SK-N-SH (cell line): ENCODE measurements at regions not wholly inside any gene's neighbourhood (a gene's known extent, or its start where the extent isn't known, plus 50 kb on each side); places are given as distances from the start of the nearest gene placed in this dataset.

Experiments used
- CTCF ChIA-PET: fragments of 300-600, 350-600 bp; formaldehyde crosslinking; extraction: SDS; loops from one replicate; lab custom pipeline; 2021; lab: Yijun Ruan, JAX
- POLR2A ChIA-PET: fragments of 350-600 bp; sonication (Branson Sonifier 250); formaldehyde crosslinking; extraction: SDS; loops from one replicate; lab custom pipeline; 2020; ENCODE audit warnings: antibody characterized with exemption, inconsistent platforms; lab: Yijun Ruan, JAX
- DNase-seq: peaks from one replicate; pipeline ENCODE4 v3.0.0; 2012
- H2AFZ ChIP-seq: fragments of 200-600 bp; sonication (generic); 2 replicates; pipeline ENCODE4 v1.8.1; 2016; ENCODE audit warnings: antibody characterized with exemption, mild to moderate bottlenecking, low read depth
- H3F3A ChIP-seq: fragments of 200-600 bp; sonication (generic); replicated peaks from 2 replicates; pipeline ENCODE3; 2016; ENCODE audit warnings: antibody characterized with exemption, mild to moderate bottlenecking; ENCODE audit not compliant: insufficient read depth
- H3K27ac ChIP-seq, 2 experiments: fragments of 200-500 bp in 1 of 2; fragments of 200-600 bp in 1 of 2; sonication (Bioruptor generic) in 1 of 2; sonication (generic), shearing (Covaris generic) in 1 of 2; 2 replicates each; pipeline versions ENCODE4 v1.5.1 to v1.6.1; 2014 to 2016; ENCODE audit warnings: low read depth in 2 of 2, inconsistent platforms in 1 of 2, low read length in 1 of 2, mild to moderate bottlenecking in 1 of 2, mixed read lengths in 1 of 2
- H3K27me3 ChIP-seq: fragments of 200-600 bp; sonication (generic), shearing (Covaris generic); 2 replicates; pipeline ENCODE4 v1.6.1; 2016; ENCODE audit warnings: mixed run types; ENCODE audit not compliant: insufficient read depth
- H3K36me3 ChIP-seq, 2 experiments: fragments of 200-500 bp in 1 of 2; fragments of 200-600 bp in 1 of 2; sonication (Bioruptor generic) in 1 of 2; sonication (generic) in 1 of 2; replicated peaks in 1 of 2; 2 replicates each; pipeline versions ENCODE3 to v1.5.1; 2014 to 2016; ENCODE audit warnings: low read length in 1 of 2, mild to moderate bottlenecking in 1 of 2; ENCODE audit not compliant: insufficient read depth in 2 of 2, control insufficient read depth in 1 of 2
- H3K4me1 ChIP-seq, 2 experiments: fragments of 200-500 bp in 1 of 2; fragments of 200-600 bp in 1 of 2; sonication (Bioruptor generic) in 1 of 2; sonication (generic), shearing (Covaris generic) in 1 of 2; 2 replicates each; pipeline versions ENCODE4 v1.5.1 to v1.6.1; 2014 to 2016; ENCODE audit warnings: low read depth in 1 of 2, low read length in 1 of 2, mixed run types in 1 of 2; ENCODE audit not compliant: insufficient read depth in 2 of 2, control insufficient read depth in 1 of 2
- H3K4me2 ChIP-seq: fragments of 200-600 bp; sonication (generic), shearing (Covaris generic); 2 replicates; pipeline ENCODE4 v1.6.1; 2017; ENCODE audit warnings: mixed run types
- H3K4me3 ChIP-seq, 2 experiments: fragments of 200-500 bp in 1 of 2; fragments of 200-600 bp in 1 of 2; sonication (Bioruptor generic) in 1 of 2; sonication (generic), shearing (Covaris generic) in 1 of 2; 2 replicates each; pipeline versions ENCODE4 v1.5.1 to v1.8.1; 2014 to 2016; ENCODE audit warnings: low read depth in 2 of 2, inconsistent platforms in 1 of 2, low read length in 1 of 2, mild to moderate bottlenecking in 1 of 2, mixed read lengths in 1 of 2, moderate library complexity in 1 of 2
- H3K79me2 ChIP-seq: fragments of 200-600 bp; sonication (generic); 2 replicates; pipeline ENCODE4 v1.8.1; 2017; ENCODE audit warnings: mild to moderate bottlenecking; ENCODE audit not compliant: insufficient read depth
- H3K9ac ChIP-seq: fragments of 200-600 bp; sonication (generic); 2 replicates; pipeline ENCODE4 v1.6.1; 2017; ENCODE audit warnings: mixed run types
- H3K9me2 ChIP-seq: fragments of 200-600 bp; sonication (generic); 2 replicates; pipeline ENCODE4 v1.6.1; 2017; ENCODE audit warnings: mixed run types
- H3K9me3 ChIP-seq: fragments of 200-600 bp; sonication (generic); 2 replicates; pipeline ENCODE4 v1.6.1; 2017; ENCODE audit warnings: mixed run types, mild to moderate bottlenecking, moderate library complexity
- H4K20me1 ChIP-seq: fragments of 200-600 bp; sonication (generic); 2 replicates; pipeline ENCODE4 v1.6.1; 2017; ENCODE audit warnings: mild to moderate bottlenecking, mixed run types; ENCODE audit not compliant: insufficient read depth
- CTCF ChIP-seq: fragments of 200-600 bp; sonication (generic); IDR thresholded peaks from 2 replicates; pipeline ENCODE4 v1.6.1; 2017; ENCODE audit warnings: antibody characterized with exemption, mild to moderate bottlenecking, moderate library complexity
- ELF1 ChIP-seq: IDR thresholded peaks from 2 replicates; pipeline ENCODE4 v1.4.0; 2012
- FOXJ3 ChIP-seq: sonication (generic); formaldehyde crosslinking; IDR thresholded peaks from 2 replicates; pipeline ENCODE4 v1.5.1; 2020; ENCODE audit warnings: mild to moderate bottlenecking, missing genetic modification reagents
- FOXM1 ChIP-seq: IDR thresholded peaks from 2 replicates; pipeline ENCODE4 v1.4.0; 2012; ENCODE audit warnings: low read depth, mild to moderate bottlenecking
- GABPA ChIP-seq: IDR thresholded peaks from 2 replicates; pipeline ENCODE4 v1.4.0; 2012; ENCODE audit warnings: low read depth, mild to moderate bottlenecking
- GATA2 ChIP-seq: sonication (generic); formaldehyde crosslinking; IDR thresholded peaks from 2 replicates; pipeline ENCODE4 v1.5.0; 2020; ENCODE audit warnings: mild to moderate bottlenecking, missing genetic modification reagents
- MEF2A ChIP-seq: IDR thresholded peaks from 2 replicates; pipeline ENCODE4 v1.4.0; 2012; ENCODE audit warnings: low read depth, borderline replicate concordance
- NFIC ChIP-seq: IDR thresholded peaks from 2 replicates; pipeline ENCODE4 v1.4.0; 2012; ENCODE audit warnings: borderline replicate concordance
- RCOR1 ChIP-seq: fragments of 150-350 bp; IDR thresholded peaks from 2 replicates; pipeline ENCODE4 v1.6.1; 2017; ENCODE audit warnings: antibody characterized with exemption, low read length
- RXRA ChIP-seq: IDR thresholded peaks from 2 replicates; pipeline ENCODE4 v1.4.0; 2012; ENCODE audit warnings: low read depth, mild to moderate bottlenecking, borderline replicate concordance
- SMC3 ChIP-seq: IDR thresholded peaks from 2 replicates; pipeline ENCODE4 v1.6.1; 2012; ENCODE audit warnings: low read depth, low read length, improper control_type of control experiment
- TAF1 ChIP-seq: IDR thresholded peaks from 2 replicates; pipeline ENCODE4 v1.6.1; 2012; ENCODE audit warnings: low read depth, mild to moderate bottlenecking, low read length, moderate library complexity, borderline replicate concordance
- USF1 ChIP-seq: IDR thresholded peaks from 2 replicates; pipeline ENCODE4 v1.4.0; 2012; ENCODE audit warnings: low read depth, borderline replicate concordance
- YY1 ChIP-seq: IDR thresholded peaks from 2 replicates; pipeline ENCODE4 v1.4.0; 2012; ENCODE audit warnings: low read depth, mild to moderate bottlenecking
- WGBS: methylation state at CpG from one replicate; pipeline ENCODE4 v1.1.6; 2017; ENCODE audit warnings: low lambda C conversion rate; 5-methylcytosine and 5-hydroxymethylcytosine counted together
- TF ChIP-seq, protein P1 (sequence below): IDR thresholded peaks from 2 replicates; pipeline ENCODE4; 2012
- TF ChIP-seq, protein P2 (sequence below): fragments of 150-350 bp; IDR thresholded peaks from 2 replicates; pipeline ENCODE4 v1.6.1; 2017; ENCODE audit warnings: antibody characterized with exemption, low read length, low read depth, borderline replicate concordance

DNA sequence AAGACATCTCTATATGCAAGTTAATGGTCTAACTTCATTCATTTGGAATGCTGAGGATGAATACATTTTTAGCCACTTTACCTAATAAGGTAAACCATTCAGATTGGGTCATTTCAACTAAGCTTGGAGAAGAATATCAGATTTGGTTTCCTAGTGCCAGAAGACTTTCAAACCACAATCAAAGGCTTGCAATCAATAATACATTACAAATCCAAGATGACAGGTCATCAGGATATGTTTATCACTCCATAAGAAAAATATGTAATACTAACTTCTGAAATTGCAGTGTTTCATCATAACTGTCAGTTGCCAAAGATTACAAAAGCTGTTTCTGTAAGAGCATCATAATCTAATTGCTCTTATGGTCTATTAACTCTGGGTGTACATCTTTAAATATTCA lies 654.0 kb downstream of the COL12A1 start (continued):
- TF ChIP-seq CTCF (no peak), YY1 (no peak), GATA2 (CRISPR knock-in tag) (no peak), MEF2A (no peak), FOXM1 (no peak), RXRA (no peak), NFIC (no peak), RCOR1 (no peak), USF1 (no peak), ELF1 (no peak)
- TF ChIP-seq, protein P1, sequence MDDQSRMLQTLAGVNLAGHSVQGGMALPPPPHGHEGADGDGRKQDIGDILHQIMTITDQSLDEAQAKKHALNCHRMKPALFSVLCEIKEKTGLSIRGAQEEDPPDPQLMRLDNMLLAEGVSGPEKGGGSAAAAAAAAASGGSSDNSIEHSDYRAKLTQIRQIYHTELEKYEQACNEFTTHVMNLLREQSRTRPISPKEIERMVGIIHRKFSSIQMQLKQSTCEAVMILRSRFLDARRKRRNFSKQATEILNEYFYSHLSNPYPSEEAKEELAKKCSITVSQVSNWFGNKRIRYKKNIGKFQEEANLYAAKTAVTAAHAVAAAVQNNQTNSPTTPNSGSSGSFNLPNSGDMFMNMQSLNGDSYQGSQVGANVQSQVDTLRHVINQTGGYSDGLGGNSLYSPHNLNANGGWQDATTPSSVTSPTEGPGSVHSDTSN, result no peak

- no peaks in the 10 kb centered on the region for H3F3A ChIP-seq
These were observed 655.0 kb downstream of the COL12A1 start for GRCh38 chr6:74550821-74551220.

More at GRCh38 chr6:74550821-74551220, 655.0 kb downstream of the COL12A1 start:
- TF ChIP-seq RCOR1, result no peak
- TF ChIP-seq SMC3, result no peak
- TF ChIP-seq, protein P2, sequence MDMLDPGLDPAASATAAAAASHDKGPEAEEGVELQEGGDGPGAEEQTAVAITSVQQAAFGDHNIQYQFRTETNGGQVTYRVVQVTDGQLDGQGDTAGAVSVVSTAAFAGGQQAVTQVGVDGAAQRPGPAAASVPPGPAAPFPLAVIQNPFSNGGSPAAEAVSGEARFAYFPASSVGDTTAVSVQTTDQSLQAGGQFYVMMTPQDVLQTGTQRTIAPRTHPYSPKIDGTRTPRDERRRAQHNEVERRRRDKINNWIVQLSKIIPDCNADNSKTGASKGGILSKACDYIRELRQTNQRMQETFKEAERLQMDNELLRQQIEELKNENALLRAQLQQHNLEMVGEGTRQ, result no peak
- TF ChIP-seq GATA2 (CRISPR knock-in tag), result no peak
- no peak for TF ChIP-seq TAF1
- TF ChIP-seq CTCF, result no peak
- TF ChIP-seq FOXJ3, result no peak
- no peak for TF ChIP-seq GABPA
- TF ChIP-seq, protein P1, result no peak
- no peaks in the 10 kb centered on the region for H4K20me1 ChIP-seq
- no peak for DNase-seq
- H2AFZ ChIP-seq, result no peak overlapping the region
- H3K27me3 ChIP-seq, result no peaks in the 10 kb centered on the region
- H3K4me1 ChIP-seq, result no peaks in the 10 kb centered on the region
- WGBS, result 4% methylated on average over 6 of the region's 6 CpGs
- H3K9ac ChIP-seq, result no peak overlapping the region
- H3K9me2 ChIP-seq, result no peaks in the 10 kb centered on the region
- CTCF ChIA-PET, result no interaction called here
- H3K36me3 ChIP-seq, result no peaks in the 10 kb centered on the region
- no peak overlapping the region for H3K4me2 ChIP-seq
- no peak overlapping the region for H3K4me3 ChIP-seq
- POLR2A ChIA-PET, result no interaction called here
- no peaks in the 10 kb centered on the region for H3K79me2 ChIP-seq
- H3K27ac ChIP-seq, result no peak overlapping the region
- H3K9me3 ChIP-seq, result no peaks in the 10 kb centered on the region
